ENCODE measurements at regions not wholly inside any gene's neighbourhood (a gene's known extent, or its start where the extent isn't known, plus 50 kb on each side); places are given as distances from the start of the nearest gene placed in this dataset.

- DNase-seq: no peak
Measured at GRCh38 chr13:105165449-105166125, 1369.9 kb downstream of the EFNB2 start.

- DNase-seq: no peak
Measured at GRCh38 chr13:105159841-105160240, 1375.6 kb downstream of the EFNB2 start.

GRCh38 chr13:105153611-105154010 lies 1381.9 kb downstream of the EFNB2 start:
- DNase-seq: no peak

GRCh38 chr13:105151639-105152038 lies 1383.8 kb downstream of the EFNB2 start:
- DNase-seq: no peak

GRCh38 chr13:105147461-105147860 lies 1388.0 kb downstream of the EFNB2 start:
- no peak for DNase-seq

- DNase-seq: no peak
Measured at GRCh38 chr13:105144936-105145335, 1390.5 kb downstream of the EFNB2 start.

- no peak for DNase-seq
Measured at GRCh38 chr13:105144020-105144419, 1391.4 kb downstream of the EFNB2 start.

GRCh38 chr13:105142556-105142955 lies 1392.9 kb downstream of the EFNB2 start:
- no peak for DNase-seq

- DNase-seq: peak; percentile 78
Measured at GRCh38 chr13:105139380-105140285, 1395.8 kb downstream of the EFNB2 start.

GRCh38 chr13:105139048-105139379 lies 1396.4 kb downstream of the EFNB2 start:
- DNase-seq: no peak

- no peak for DNase-seq
Measured at GRCh38 chr13:105135852-105136615, 1399.4 kb downstream of the EFNB2 start.

- no peak for DNase-seq
Measured at GRCh38 chr13:105127732-105128131, 1407.7 kb downstream of the EFNB2 start.

- no peak for DNase-seq
Measured at GRCh38 chr13:105121221-105121620, 1414.2 kb downstream of the EFNB2 start.

- no peak for DNase-seq
Measured at GRCh38 chr13:105118426-105118985, 1417.0 kb downstream of the EFNB2 start.

- DNase-seq: no peak
Measured at GRCh38 chr13:105116966-105117365, 1418.5 kb downstream of the EFNB2 start.

GRCh38 chr13:105112561-105112960 lies 1422.9 kb downstream of the EFNB2 start:
- no peak for DNase-seq

- no peak for DNase-seq
Measured at GRCh38 chr13:105107781-105108180, 1427.7 kb downstream of the EFNB2 start.

GRCh38 chr13:105105471-105105870 lies 1430.0 kb downstream of the EFNB2 start:
- DNase-seq: no peak

GRCh38 chr13:105097521-105097920 lies 1437.9 kb downstream of the EFNB2 start:
- DNase-seq: no peak

GRCh38 chr13:105089858-105090643 lies 1445.4 kb downstream of the EFNB2 start:
- DNase-seq: no peak

- DNase-seq: no peak
Measured at GRCh38 chr13:105087945-105088344, 1447.5 kb downstream of the EFNB2 start.

- no peak for DNase-seq
Measured at GRCh38 chr13:105084931-105085330, 1450.5 kb downstream of the EFNB2 start.

Data from KG1 (cell line).